GM18519 (cell line): ENCODE measurements at regions not wholly inside any gene's neighbourhood (a gene's known extent, or its start where the extent isn't known, plus 50 kb on each side); places are given as distances from the start of the nearest gene placed in this dataset.
A peak's percentile ranks its signal among the peaks of the same experiment; 100 is the strongest.
"Not testable (repeated sequence)": the region's sequence is repeated elsewhere in the genome, so short reads cannot be mapped to it uniquely, and the experiment has no call there.

Experiments
- ATAC-seq: cut with Tn5 transposase; IDR thresholded peaks from one replicate; pipeline ENCODE4 v1.9.1; 2021; ENCODE audit warnings: mild to moderate bottlenecking, moderate library complexity; ENCODE audit not compliant: unreplicated experiment, low FRiP score

DNA sequence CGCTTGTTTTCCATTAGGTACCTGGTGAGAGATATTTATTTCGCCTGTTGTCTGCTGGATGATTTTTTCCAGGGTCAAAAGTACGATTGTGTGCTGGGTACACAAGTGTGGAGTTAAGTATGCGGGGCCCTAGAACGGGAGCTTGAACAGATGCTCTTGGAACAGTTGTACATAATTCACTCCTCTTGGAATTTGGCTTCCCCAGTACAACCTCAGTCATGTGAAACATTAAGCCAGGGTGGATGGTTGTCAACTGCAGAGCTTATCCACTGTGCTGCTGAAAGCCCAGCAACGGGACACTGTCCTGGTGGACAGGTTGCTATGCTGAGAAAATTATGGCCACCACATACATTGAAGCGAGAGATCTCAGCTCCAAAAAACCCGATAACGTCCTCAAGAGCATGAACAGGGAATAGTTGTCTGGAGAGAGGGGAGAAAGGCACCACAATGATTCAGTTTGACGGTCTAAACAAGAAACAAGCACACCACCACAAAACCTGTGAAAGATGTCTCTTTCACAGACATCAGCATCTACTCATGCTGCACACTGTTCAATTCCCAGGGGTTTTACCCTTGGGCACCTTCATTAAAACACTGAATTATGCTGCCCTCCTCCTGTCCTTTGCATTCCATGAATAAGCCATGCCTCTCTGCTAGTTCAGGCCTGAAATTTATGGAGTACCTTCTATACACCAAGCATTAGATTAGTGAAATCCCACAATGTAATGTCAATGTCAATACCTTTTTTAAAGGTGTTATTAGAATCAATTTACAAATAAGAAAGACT lies 176.8 kb upstream of the TRIB2 start:
- no peak for ATAC-seq

DNA sequence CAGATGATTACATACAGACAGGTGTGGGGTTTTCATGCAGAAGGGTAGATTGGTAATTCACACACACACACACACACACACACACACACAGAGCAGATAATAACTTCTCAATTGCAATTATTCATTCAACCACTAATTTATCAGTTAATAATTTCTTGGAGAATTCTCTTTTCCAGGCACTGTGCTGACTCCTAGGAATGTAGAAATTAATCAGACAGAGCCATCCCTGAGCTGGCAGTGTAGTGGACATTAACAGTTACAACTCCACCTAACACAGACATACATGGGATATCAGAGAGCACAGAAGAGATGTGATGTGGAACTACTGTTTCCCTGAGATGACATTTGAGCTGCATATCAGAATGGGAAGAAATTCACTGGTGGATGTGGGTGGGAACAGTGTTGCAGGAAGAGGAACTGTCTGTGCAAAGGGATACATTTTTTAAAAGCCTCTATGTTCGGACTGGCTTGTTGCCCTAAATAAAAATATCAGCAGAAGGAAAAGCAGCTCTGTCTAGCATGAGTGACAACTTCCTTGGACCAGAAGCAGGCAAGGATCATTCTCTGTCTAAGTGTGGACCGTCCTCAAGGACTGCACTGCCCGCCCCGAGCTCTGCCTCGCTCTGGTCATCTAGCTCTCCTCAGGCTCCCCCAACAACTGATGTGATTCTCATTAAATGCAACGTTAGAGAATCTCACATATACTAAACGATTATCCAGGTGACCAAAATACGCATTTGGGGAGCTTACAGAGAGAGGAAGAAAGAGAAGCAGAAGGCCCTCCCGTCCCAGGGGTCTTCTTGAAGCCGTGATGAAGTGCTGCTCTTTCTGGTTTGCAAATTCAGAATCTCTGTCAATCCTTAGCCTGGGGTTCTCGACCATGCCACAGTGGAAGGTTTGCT lies 173.4 kb upstream of the TRIB2 start:
- no peak for ATAC-seq

DNA sequence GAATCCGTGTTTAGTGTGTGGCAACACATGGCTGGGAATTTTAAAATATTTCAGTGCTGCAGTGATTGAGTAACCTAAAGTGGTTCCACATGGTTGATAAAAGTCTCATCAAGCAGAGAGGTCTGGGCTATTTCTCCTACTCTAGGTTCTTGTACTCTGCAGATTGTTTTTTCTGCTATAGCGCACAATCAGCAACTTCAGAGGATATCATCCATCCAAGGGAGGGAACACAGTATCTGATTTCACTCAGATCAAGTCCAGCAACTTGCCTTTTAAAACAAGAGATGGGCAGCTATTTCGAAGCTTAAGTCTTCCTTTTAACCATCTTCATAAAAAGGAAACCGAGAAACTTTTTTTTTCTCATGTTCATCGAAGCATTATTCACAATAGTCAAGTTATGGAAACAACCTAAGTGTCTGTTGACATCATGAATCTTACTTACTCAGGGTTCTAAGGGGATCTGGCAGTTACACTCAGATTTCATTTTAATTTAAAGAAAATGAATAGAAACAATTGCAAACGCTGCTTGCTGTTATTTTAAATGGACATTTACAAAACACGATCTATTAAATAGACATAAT lies 172.7 kb upstream of the TRIB2 start:
- peak; percentile 84 for ATAC-seq

DNA sequence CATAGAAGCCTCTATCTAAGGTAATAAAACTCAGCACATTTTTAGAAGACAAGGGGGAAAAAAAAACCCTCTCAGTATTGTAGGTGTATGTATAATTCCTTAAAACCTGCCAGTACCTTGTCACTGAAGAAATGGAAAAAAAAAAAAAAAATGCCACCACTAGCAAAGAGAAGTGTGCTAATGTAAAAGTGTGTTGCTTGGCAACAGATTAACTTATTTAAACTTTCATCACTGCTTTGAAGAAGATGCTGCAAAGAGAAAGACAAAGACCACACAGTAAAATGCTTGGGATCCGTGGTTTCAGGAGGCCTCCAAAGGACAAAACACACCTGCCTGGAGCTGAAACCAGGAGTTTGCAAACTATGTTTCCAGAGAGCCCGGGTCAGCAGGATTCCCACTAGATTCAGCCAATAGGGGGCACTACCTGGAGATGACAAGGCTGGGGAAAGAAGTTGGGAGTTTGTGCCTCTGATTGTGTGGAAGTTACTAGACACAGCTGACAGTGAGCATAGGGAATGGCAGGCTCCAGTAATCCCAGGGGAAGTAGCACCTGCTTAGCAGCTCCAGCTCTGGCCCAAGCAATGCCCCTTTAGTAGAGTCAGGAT lies 169.1 kb upstream of the TRIB2 start:
- ATAC-seq, result no peak

DNA sequence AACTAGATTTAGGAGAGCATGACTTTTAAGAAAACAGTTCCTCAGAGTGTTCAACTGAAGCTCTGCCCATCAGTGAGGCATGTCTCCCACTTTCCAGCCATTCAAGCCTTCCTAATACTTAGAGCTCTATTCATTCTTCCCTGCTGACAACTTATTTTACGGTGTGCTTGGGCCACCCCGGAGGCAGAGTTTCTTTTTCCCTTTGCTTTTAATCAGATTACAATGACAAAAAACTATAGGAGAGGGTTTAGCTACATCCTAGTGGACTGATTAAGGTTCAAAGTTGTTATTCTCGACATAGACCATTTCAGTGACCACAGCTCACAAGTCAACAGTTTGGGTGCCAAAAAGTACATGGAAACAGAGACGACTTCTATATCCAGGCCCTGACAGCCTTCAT lies 167.8 kb upstream of the TRIB2 start:
- no peak for ATAC-seq

DNA sequence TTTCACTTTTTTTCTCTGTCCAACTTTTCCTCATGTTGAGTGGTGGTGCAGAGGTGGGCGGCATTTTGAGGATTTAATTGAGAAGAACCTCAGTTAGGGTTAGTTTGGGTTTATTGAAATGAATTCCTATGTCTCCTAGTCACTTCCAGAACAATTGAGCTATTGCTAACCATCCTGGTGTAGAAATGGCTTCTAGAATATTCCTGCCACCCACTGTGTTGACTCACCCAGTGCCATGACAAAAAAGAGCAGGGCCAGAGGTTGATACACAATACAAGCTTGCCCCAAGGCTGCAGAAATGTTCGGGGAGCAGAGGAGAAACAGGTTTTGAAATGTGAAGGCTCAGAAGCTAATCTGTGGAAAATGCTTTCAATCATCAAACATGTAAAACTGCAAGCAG lies 167.1 kb upstream of the TRIB2 start:
- no peak for ATAC-seq

DNA sequence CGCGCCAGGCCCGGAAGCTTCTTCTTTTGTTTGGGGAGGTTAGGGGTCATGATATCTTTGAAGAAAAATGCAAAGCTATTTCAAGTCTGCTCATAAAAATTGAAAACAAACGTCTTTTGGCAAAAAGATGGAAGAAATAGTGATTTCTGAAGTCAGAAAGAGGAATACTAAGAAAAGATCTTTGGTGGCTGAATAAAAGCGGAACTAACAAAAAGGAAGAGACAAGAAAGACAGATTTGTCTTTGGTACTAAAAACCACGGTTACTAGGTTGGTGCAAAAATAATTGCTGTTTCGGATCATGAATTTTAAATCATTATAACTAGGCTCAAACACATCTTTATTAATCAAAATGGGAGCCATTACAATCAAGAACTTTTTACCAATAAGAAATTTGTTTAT lies 164.6 kb upstream of the TRIB2 start:
- no peak for ATAC-seq

DNA sequence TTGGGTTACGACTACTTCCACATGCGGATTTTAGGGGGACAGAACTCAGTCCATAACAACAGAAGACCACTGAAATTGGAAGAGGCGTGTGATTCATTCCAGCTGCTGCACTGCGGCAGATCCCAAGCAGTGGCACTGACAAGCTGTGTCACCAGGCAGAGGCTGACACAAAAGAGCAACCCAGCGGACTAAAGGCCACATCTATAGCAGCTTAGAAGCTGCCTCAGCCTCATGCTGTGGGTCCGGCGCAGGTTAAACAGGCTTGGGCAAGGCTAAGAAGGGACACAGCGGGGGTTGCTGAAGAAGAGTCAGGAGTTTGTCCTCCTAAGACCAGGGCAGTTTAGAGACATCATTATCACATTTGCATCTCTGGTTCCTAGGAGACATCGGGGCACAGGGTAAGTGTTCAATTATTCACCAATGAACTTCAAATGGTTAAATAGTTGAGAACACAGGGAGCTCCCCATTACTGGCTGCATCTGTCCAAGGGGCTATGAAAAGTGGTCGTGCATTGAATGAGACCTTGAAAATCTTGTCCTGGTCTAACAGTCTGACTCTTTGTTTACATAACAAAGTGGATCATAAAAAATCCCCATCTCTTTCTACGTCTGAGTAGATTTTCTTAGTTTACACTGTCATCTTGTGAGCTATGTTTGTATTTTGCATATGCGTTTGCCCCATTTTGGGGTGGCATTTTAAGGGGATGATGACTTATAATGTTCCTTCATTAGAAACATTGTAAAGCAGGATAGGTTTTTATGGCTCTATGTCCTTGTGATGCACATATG lies 162.3 kb upstream of the TRIB2 start:
- peak; percentile 24 for ATAC-seq

DNA sequence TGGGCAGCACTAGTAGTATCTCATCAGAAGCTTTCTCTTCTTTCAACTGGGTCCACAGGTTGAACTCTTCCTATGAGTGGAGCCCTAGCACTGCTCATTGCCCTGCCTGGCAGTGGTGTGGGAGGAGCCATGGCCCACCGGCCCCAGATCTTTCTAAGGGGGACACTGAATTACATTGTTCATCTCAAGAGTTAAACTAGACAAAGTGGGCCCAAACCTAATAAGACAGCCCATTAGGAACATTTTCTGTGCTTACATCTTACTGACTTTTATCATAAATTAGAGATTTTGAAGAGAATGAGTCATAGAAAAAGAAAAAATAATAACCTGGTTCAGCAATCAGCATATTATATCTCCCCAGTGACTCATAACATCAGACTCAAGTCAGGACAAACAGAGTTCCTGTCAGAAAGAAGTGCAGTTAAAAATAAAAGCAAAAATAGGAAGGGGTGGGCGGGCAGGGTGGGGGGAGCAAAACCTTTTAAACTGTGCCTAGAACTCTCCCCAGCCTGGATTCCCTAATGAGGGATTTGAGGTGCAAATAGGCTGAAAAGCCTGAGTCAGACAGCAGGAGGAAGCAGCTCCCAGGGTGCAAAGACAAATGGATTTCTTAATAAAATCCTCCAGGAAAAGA lies 161.6 kb upstream of the TRIB2 start:
- ATAC-seq, result peak; percentile 55

DNA sequence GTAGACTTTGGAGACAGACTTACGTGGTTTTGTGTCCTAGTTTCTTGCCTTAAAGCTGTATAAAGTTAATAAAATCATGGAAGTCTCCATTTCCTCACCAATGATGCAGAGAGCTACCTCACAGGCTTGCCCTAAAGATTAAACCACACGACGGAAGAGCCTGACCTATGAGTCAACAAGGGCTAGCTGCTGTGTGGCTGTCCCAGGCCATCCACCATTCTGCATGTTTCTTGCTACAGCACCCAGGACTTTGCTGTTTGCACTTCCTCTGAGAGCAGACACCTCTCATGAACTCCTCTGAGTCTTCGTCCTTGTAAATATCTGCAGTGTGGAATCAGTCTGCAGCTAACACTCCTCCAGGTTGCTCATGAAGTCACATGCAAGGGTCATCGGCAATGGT lies 160.0 kb upstream of the TRIB2 start:
- ATAC-seq, result no peak

DNA sequence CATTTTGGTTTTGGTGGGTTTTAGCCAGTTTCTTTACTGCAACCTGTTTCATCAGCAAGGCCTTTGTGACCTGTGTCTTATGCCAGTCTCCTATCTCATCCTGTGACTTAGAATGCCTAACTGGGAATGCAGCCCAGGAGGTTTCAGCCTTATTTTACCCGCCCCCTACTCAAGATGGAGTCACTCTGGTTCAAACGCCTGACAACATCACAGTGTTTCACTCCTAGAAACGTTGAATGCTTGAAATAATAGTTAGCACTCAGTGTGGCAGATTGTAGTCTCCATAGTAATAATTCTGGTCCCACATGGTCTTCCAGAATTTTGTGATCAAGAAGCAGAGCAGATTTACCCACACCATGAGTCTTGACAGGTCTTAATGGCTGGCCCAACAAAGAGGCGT lies 159.0 kb upstream of the TRIB2 start:
- no peak for ATAC-seq

DNA sequence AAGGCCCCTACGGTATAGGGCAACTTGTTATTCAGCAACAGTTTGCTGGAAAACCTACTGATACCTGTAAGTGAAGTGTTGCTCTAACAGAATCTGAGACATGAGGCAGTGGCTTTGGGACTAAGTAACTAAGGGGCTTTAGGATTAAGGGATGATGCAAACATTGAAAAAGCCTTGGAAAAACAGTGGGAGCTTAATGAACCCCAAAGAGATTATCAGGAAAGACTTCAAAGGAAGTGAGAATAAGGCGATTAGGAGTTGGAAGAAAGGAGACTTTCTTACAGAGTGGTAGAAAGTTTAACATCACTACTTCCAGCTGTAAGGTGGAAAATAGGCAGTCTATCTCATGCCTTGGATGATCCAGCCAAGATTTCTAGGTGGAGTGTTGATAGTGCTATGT lies 158.2 kb upstream of the TRIB2 start:
- no peak for ATAC-seq

DNA sequence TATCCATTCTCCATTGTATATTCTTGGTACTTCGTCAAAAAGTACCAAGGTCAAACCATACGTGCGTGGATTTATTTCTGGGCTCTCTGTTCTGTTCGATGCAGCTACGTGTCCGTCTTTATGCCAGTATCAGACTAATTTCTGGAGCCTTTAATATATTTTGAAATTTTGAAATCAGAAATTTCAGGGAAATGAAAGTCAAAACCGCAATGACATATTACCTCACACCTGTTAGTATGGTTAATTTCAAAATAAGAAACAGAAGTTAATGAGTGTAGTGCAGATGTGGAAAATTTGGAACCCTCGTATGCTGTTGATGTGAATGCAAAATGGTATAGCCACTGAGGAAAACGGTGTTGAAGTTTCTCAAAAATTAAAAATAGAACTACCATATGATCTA lies 156.1 kb upstream of the TRIB2 start:
- ATAC-seq, result no peak

DNA sequence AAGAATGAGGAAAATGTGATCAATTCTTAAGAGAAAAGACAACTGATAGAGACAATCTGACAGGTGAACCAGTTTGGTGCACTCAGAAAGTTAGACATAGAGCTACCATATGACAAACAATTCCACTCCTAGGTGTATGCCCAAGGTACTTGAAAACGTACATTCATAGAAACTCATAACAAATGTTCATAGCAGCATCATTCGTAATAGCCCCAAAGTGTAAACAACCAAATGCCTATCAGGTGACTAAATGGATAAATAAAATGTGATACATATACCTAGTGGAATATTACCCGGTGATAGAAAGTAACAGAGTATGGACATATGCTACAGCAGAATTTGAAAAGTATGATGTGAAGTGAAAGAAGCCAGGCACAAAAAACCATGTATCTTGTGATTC lies 149.3 kb upstream of the TRIB2 start:
- no peak for ATAC-seq

DNA sequence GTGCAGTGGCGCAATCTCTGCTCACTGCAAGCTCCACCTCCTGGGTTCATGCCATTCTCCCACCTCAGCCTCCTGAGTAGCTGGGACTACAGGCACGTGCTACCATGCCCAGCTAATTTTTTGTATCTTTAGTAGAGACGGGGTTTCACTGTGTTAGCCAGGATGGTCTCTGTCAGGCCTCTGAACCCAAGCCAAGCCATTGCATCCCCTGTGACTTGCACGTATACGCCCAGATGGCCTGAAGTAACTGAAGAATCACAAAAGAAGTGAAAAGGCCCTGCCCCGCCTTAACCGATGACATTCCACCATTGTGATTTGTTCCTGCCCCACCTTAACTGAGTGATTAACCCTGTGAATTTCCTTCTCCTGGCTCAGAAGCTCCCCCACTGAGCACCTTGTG lies 147.2 kb upstream of the TRIB2 start:
- ATAC-seq, result not testable (repeated sequence)

DNA sequence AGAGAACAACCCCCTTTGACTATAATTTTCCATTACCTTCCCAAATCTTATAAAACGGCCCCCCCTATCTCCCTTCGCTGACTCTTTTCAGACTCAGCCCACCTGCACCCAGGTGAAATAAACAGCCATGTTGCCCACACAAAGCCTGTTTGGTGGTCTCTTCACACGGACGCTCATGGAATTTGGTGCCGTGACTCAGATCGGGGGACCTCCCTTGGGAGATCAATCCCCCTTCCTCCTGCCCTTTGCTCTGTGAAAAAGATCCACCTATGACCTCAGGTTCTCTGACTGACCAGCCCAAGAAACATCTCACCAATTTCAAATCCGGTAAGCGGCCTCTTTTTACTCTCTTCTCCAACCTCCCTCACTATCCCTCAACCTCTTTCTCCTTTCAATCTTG lies 146.8 kb upstream of the TRIB2 start:
- ATAC-seq, result not testable (repeated sequence)

DNA sequence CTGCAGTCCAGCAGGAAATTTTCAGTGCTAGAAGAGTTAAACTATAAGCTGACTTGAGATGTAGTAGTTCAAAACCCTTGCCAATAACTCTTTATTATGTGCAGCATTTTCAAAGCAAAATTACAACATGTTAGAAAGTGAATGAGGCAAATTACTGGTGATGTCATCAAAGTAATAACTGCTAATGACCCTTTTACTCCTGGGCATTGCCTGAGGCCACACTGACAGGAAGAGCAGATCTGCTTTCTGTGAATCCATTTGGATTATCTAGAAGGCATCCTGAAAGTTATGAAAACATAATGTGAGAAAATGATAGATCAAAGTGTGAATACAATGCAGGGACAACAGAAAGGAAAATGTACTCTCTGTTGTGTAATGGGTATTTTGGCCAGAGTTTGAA lies 139.6 kb upstream of the TRIB2 start:
- ATAC-seq, result no peak

DNA sequence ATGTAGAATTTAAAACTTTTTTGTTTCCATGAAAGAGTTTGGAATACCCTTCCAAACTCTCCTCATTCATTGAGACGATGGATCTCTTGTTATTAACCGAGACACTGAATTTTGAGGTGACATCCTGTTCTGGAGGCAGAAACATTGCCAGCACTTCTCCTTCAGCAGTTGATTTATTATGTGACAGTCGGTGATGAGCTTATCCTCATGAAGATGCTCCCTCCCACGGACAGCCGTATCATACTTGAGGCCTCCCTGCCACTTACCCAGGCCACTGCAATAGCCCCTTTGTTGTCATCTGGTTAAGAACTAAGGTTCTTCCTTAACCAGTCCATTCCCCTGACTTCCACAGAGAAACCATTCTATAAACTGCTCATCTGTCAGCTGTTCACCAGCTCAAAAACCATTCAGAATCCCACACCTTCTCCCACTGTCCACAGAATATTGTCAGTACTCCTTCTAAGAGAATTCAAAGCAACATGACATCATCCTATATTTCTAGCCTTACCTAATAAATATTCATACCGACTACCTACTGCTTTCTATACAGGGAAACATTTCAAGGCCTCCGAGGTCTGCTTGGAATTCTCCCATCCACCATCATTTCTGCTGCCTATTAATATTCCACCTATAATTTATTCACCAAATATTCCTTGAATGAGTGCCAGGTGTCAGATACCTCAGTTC lies 139.0 kb upstream of the TRIB2 start:
- no peak for ATAC-seq

DNA sequence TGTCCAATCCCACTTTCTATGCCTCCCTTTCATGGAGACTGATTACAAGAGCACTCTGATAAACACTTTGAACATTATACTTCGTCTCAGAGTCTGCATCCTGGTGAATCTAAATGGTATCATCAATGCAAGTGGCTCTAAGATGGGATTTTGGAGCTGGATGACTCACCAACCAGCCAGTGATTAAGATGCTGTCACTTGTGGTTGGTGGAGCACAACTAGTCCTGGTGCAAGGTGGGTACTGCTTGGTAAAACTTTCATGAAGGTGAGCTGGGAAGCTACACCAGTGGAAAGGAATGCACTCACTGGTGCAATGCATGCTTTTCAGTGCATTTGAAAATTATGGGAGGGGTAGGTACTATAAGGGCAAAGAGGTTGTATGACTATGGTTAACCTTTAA lies 137.7 kb upstream of the TRIB2 start:
- no peak for ATAC-seq
